Embryonic facial prominence (tissue), 1 donor: ENCODE measurements at regions not wholly inside any gene's neighbourhood (a gene's known extent, or its start where the extent isn't known, plus 50 kb on each side); places are given as distances from the start of the nearest gene placed in this dataset.
"Not testable (repeated sequence)": the region's sequence is repeated elsewhere in the genome, so short reads cannot be mapped to it uniquely, and the experiment has no call there.

Source experiments
- DNase-seq: peaks from one replicate; pipeline ENCODE4 v3.0.0-alpha.2; 2016; ENCODE audit errors: extremely low spot score

GRCh38 chr3:86562090-86562489, 428.9 kb downstream of the VGLL3 start:
- no peak for DNase-seq

- no peak for DNase-seq
Observed at GRCh38 chr3:86561215-86561614, 429.7 kb downstream of the VGLL3 start.

GRCh38 chr3:86554383-86554782, 436.6 kb downstream of the VGLL3 start:
- no peak for DNase-seq

GRCh38 chr3:86547692-86548091, 443.3 kb downstream of the VGLL3 start:
- DNase-seq, result no peak

- no peak for DNase-seq
Observed at GRCh38 chr3:86537171-86537570, 453.8 kb downstream of the VGLL3 start.

- DNase-seq, result no peak
Observed at GRCh38 chr3:86519819-86520218, 471.1 kb downstream of the VGLL3 start.

GRCh38 chr3:86481636-86482035, 509.3 kb downstream of the VGLL3 start:
- no peak for DNase-seq

- DNase-seq, result no peak
Observed at GRCh38 chr3:86481031-86481430, 509.9 kb downstream of the VGLL3 start.

- no peak for DNase-seq
Observed at GRCh38 chr3:86464180-86464579, 526.8 kb downstream of the VGLL3 start.

GRCh38 chr3:86451749-86452148, 539.2 kb downstream of the VGLL3 start:
- DNase-seq, result no peak

GRCh38 chr3:86438544-86438943, 552.4 kb downstream of the VGLL3 start:
- no peak for DNase-seq

GRCh38 chr3:86427343-86427742, 563.6 kb downstream of the VGLL3 start:
- no peak for DNase-seq

GRCh38 chr3:86420990-86421739, 569.8 kb downstream of the VGLL3 start:
- DNase-seq, result no peak

- DNase-seq, result no peak
Observed at GRCh38 chr3:86418861-86419260, 572.1 kb downstream of the VGLL3 start.

GRCh38 chr3:86416334-86416733, 574.6 kb downstream of the VGLL3 start:
- DNase-seq, result no peak

GRCh38 chr3:86413645-86414044, 577.3 kb downstream of the VGLL3 start:
- no peak for DNase-seq

- no peak for DNase-seq
Observed at GRCh38 chr3:86410587-86410986, 580.4 kb downstream of the VGLL3 start.

GRCh38 chr3:86389759-86390158, 601.2 kb downstream of the VGLL3 start:
- not testable (repeated sequence) for DNase-seq

- DNase-seq, result no peak
Observed at GRCh38 chr3:86388820-86389219, 602.1 kb downstream of the VGLL3 start.

GRCh38 chr3:86382556-86382955, 608.4 kb downstream of the VGLL3 start:
- no peak for DNase-seq

- DNase-seq, result no peak
Observed at GRCh38 chr3:86381247-86381646, 609.7 kb downstream of the VGLL3 start.

- DNase-seq, result no peak
Observed at GRCh38 chr3:86379280-86379679, 611.7 kb downstream of the VGLL3 start.

GRCh38 chr3:86378829-86379228, 612.1 kb downstream of the VGLL3 start:
- DNase-seq, result no peak

- DNase-seq, result not testable (repeated sequence)
Observed at GRCh38 chr3:86335566-86335965, 655.4 kb downstream of the VGLL3 start.
